Nephron progenitor cell (in vitro differentiated cells): ENCODE measurements at regions not wholly inside any gene's neighbourhood (a gene's known extent, or its start where the extent isn't known, plus 50 kb on each side); places are given as distances from the start of the nearest gene placed in this dataset.
A peak's percentile ranks its signal among the peaks of the same experiment; 100 is the strongest.

Experiments used
- DNase-seq: peaks from one replicate; pipeline ENCODE4 v3.0.0; 2021
- H3K27ac Mint-ChIP-seq: 2 replicates; pipeline ENCODE4 v1.8.0; 2021; ENCODE audit warnings: mild to moderate bottlenecking, moderate library complexity, mixed read lengths
- H3K27me3 Mint-ChIP-seq: 2 replicates; pipeline ENCODE4 v1.8.0; 2021; ENCODE audit warnings: mild to moderate bottlenecking, low read depth, mixed read lengths; ENCODE audit not compliant: poor library complexity
- H3K36me3 Mint-ChIP-seq: 2 replicates; pipeline ENCODE4 v1.8.0; 2021; ENCODE audit warnings: low read depth, mixed read lengths
- H3K4me1 Mint-ChIP-seq: 2 replicates; pipeline ENCODE4 v1.8.0; 2021; ENCODE audit warnings: mixed read lengths
- H3K4me3 Mint-ChIP-seq: 2 replicates; pipeline ENCODE4 v1.8.0; 2021; ENCODE audit warnings: mild to moderate bottlenecking, moderate library complexity, mixed read lengths
- H3K9me3 Mint-ChIP-seq: 2 replicates; pipeline ENCODE4 v1.8.0; 2021; ENCODE audit warnings: mild to moderate bottlenecking, moderate library complexity, mixed read lengths
- TF ChIP-seq, protein P1 (sequence below): fragments of 200-600 bp; sonication (generic); IDR thresholded peaks from 2 replicates; pipeline ENCODE4 v1.5.0; 2021; ENCODE audit warnings: antibody characterized with exemption

DNA sequence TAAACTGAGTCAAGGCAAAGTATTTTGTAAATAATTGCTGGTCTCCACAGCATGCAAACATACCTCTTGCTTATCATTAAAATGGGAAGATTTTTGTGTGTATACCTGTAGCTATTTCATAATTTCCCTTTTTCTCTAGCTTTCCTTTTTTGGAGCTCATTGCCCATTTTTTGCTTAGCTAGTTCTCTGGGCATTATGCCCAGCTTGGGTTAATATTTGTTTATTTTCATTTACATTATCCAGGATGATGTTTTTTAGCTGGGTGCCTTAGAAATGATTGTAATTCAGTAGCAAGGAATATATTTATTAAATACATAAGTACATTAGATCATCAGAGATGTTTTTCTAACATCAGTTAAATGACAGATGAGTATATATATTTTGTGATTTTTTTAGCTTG is 1271.7 kb upstream of the GBE1 start:
- TF ChIP-seq, protein P1, sequence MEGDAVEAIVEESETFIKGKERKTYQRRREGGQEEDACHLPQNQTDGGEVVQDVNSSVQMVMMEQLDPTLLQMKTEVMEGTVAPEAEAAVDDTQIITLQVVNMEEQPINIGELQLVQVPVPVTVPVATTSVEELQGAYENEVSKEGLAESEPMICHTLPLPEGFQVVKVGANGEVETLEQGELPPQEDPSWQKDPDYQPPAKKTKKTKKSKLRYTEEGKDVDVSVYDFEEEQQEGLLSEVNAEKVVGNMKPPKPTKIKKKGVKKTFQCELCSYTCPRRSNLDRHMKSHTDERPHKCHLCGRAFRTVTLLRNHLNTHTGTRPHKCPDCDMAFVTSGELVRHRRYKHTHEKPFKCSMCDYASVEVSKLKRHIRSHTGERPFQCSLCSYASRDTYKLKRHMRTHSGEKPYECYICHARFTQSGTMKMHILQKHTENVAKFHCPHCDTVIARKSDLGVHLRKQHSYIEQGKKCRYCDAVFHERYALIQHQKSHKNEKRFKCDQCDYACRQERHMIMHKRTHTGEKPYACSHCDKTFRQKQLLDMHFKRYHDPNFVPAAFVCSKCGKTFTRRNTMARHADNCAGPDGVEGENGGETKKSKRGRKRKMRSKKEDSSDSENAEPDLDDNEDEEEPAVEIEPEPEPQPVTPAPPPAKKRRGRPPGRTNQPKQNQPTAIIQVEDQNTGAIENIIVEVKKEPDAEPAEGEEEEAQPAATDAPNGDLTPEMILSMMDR, result no peak
- Mint-ChIP-seq H3K36me3 (no peaks in the 10 kb centered on the region), H3K27me3 (no peaks in the 10 kb centered on the region), H3K4me1 (no peaks in the 10 kb centered on the region), H3K4me3 (no peak overlapping the region), H3K27ac (no peak overlapping the region), H3K9me3 (no peaks in the 10 kb centered on the region)
- DNase-seq, result no peak

DNA sequence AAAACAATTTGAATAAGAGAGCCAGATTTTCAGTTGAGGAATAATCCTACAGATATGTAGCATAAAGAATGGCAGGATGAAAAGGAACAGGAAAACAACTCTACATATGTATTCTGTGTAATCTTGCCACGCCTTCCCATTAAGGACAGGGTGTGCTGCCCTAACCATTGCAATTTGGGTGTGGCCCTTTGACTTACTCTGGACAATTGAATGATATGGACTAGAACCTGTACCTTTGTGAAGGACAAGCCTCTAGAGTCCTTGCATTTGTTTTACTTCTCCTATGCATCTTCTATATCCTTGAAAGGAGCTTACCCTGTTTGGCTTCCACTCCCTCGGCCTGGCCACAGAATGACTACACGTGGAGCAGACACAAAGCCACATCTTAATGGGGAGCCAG is 1261.6 kb upstream of the GBE1 start:
- no peaks in the 10 kb centered on the region for H3K9me3 Mint-ChIP-seq
- DNase-seq, result no peak
- H3K4me3 Mint-ChIP-seq, result no peak overlapping the region
- TF ChIP-seq, protein P1, result no peak
- peaks cover 4% of the 10 kb centered on the region for H3K27me3 Mint-ChIP-seq
- H3K4me1 Mint-ChIP-seq, result no peaks in the 10 kb centered on the region
- no peak overlapping the region for H3K27ac Mint-ChIP-seq
- H3K36me3 Mint-ChIP-seq, result no peaks in the 10 kb centered on the region

DNA sequence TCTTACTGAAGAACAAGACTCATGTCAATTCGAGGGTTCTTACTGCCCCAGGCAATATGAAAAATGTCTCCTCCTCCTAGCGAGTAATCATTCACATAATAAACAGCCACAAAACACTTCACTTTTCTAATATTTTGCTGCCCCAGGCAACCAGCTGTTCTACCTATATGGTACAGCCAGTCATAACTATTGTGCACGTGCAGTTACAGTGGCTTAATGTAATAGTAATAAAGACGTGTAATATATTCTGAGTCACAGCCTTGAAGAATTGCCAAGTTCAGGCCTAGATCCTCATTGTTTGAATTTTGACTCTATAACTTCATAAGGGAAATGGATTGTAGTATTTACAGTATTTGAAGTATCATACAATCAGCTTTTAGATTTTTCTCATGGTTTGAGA is 1250.0 kb upstream of the GBE1 start:
- no peak for DNase-seq
- H3K4me1 Mint-ChIP-seq, result no peaks in the 10 kb centered on the region
- H3K27me3 Mint-ChIP-seq, result no peaks in the 10 kb centered on the region
- H3K9me3 Mint-ChIP-seq, result no peaks in the 10 kb centered on the region
- no peak overlapping the region for H3K27ac Mint-ChIP-seq
- TF ChIP-seq, protein P1, result no peak
- H3K4me3 Mint-ChIP-seq, result no peak overlapping the region
- H3K36me3 Mint-ChIP-seq, result no peaks in the 10 kb centered on the region

DNA sequence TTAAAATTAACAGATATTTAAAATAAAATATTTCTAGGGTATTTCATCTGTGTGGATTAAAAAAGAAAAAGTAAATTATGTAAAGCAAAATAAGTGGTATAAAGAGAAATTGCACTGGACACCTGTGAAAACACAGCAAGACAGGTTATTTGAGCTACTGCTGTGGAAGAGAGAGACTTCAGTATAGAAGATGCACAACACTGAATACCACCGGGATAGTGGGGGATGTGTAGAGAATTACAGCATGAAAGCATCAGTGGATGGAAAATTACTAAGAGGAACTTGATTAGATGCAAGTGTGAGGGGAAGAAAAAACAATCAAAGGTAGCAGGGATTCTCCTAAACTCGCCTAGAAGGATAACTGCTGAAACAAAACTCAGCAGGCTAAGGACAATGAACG is 1242.5 kb upstream of the GBE1 start:
- TF ChIP-seq, protein P1, result no peak
- Mint-ChIP-seq H3K27me3 (no peaks in the 10 kb centered on the region), H3K27ac (peak overlapping the region; percentile 3), H3K9me3 (no peaks in the 10 kb centered on the region), H3K4me3 (no peak overlapping the region), H3K36me3 (no peaks in the 10 kb centered on the region), H3K4me1 (peaks cover 16% of the 10 kb centered on the region)
- DNase-seq, result no peak

DNA sequence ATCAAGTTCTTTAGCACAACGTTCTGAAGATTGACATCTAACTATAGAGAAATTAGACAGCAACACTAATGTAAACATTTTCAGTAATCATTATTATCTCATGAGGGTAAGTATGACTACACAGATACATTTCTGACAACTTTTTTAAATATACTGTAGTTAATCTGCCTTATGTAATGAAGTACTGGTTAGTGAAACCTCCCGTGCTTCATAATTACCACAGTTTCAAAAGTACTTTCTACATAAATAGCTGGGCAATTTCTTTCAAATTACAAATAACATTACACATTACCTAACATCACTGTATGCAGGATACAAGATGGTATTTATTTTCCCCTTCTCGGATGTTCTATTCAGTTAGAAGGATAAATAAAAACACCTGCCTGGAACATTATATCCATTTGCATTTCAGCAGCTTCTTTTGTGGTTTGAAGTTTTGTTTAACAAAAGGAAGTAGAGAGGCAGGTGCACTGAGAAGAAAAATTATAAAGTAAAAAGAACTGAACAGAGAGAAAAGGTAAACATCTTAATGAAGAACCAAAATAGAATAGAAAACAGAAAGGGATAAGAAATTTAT is 1241.5 kb upstream of the GBE1 start:
- Mint-ChIP-seq H3K27ac (no peak overlapping the region), H3K4me3 (no peak overlapping the region)
- TF ChIP-seq, protein P1, result no peak

DNA sequence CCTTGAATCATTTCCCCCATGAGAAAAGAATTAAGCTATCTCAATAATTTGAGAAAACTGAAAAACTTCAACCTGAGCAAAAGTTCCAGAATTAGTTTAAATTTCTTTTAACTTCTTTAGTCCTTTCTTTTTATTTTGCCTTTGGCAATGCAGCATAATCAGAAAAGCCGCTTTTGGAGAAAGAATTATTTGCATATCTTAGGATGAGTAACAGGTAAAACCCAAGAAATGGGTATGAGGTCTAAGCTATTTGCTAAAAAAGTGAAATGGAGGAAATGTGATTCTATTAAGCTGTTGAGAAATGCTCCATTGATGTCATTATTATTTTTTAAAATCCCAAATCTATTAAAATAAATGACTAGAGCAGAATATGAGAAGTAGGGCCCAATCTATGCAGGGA is 1238.3 kb upstream of the GBE1 start:
- no peak for DNase-seq
- Mint-ChIP-seq H3K4me3 (no peak overlapping the region), H3K27ac (no peak overlapping the region), H3K9me3 (peaks cover 24% of the 10 kb centered on the region), H3K27me3 (no peaks in the 10 kb centered on the region), H3K4me1 (peaks cover 16% of the 10 kb centered on the region), H3K36me3 (no peaks in the 10 kb centered on the region)
- TF ChIP-seq, protein P1, result no peak

More for the DNA sequence above, 1241.5 kb upstream of the GBE1 start:
- no peak for DNase-seq
- H3K9me3 Mint-ChIP-seq, result no peaks in the 10 kb centered on the region
- no peaks in the 10 kb centered on the region for H3K27me3 Mint-ChIP-seq
- peaks cover 16% of the 10 kb centered on the region for H3K4me1 Mint-ChIP-seq
- H3K36me3 Mint-ChIP-seq, result no peaks in the 10 kb centered on the region
